NCI-H1417 treated with DMSO at 0.1 percent for 48 hours (cell line): ENCODE measurements at regions not wholly inside any gene's neighbourhood (a gene's known extent, or its start where the extent isn't known, plus 50 kb on each side); places are given as distances from the start of the nearest gene placed in this dataset.
"Not testable (repeated sequence)": the region's sequence is repeated elsewhere in the genome, so short reads cannot be mapped to it uniquely, and the experiment has no call there.

Source experiments
- DNase-seq: peaks from one replicate; lab custom pipeline; 2025; lab: John Stamatoyannopoulos, UW

DNA sequence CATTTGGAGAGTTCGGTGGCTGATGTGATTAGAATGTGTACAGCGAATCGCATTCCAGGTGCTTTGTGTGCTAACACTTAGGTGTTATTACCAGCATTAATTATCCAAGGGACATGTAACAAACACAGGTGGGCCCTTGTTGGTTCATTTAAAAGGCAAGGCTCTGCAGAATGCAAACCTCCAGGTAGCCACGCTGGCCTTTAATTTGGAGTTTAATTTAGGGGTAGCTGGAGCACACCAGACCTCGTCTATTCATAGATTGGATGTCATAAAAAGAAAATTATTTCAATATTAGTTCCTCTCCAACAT, 191.1 kb downstream of the MAT2B start:
- DNase-seq: peak; percentile 90

DNA sequence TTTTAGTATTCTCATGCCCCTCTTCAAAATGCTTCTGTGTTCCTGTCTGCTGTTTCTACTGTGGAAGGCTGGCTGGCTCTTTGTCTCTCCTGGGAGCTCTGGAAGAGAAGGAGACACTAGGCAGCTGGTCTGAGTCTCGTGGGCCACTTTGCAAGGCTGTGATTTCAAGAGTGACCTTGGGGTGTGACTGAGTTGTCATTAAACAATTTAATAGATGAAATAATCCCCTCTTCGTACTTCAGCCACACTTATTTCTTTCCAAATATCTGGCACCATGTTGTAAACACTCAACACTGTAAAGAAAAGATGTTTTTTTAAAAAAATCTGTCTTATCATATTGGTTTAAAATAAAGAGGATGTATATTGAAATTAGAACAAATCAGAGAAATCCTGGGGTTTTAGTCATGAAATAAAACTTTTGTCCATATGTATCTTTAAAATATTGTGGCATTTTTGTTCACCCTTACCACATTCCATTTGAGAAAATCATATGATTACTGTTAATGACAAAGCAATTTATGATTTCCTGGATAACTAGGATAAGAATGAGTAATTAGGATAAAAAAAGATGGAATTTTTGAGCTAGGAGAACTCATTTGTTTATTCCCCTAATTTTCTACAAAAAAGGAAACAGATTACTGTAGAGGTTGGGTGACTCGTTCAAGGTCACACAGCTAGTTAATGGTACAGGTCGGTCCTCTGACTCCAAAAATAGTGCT, 200.8 kb downstream of the MAT2B start:
- no peak for DNase-seq

DNA sequence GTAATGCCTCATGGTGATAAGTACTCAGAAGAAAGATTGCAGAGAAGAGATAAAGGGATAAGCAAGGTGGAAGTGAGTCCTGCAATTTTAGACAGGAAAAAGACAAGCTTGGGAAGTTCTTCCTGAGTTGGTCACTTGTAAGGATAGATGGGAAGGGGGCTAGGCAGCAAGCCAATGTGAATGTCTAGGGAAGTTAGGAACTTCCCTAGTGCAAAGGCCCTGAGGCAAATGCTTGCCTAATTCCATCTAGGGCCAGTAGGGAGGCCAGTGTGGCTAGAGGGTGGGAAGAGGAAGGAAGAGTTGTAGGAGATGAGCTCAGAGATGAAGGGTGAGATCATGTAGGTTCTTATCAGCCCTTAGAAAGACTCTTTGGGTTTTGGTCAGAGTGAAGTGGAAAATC, 206.6 kb downstream of the MAT2B start:
- no peak for DNase-seq

DNA sequence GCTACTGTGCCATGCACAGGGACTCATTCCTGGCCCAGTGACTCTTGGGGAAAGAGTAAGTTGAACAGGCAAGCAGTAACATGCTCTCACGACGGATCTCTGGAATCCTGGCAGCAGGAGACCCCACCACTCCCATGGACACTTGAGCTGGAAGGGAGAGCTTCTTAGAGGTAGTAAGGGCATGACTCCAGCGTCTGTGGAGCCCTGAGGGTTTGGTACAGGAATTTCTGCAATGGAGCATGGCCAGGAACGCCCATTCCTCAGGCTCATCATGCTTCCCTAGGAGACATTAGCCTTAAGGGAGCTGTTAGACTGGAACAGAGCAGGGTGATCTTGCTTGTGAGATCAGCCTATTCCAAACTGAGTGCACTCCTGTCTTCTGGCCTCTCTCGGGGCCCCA, 212.9 kb downstream of the MAT2B start:
- no peak for DNase-seq

DNA sequence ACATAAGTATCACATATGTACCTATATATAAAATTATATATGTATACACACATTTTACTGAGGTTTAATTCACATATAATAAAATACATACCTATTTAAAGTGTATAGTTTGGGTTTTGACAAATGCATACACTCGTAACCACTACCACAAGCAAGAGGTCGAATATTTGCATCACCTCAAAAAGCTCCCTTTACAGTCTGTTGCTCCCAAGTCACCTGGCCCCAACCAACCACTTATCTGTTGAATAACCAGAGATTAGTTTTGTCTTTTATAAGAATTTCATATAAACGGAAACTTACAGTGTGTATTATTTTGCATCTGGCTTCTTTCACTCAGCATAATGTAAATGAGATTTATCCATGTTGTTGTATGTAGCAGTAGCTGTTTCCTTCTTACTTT, 218.9 kb downstream of the MAT2B start:
- DNase-seq: no peak

DNA sequence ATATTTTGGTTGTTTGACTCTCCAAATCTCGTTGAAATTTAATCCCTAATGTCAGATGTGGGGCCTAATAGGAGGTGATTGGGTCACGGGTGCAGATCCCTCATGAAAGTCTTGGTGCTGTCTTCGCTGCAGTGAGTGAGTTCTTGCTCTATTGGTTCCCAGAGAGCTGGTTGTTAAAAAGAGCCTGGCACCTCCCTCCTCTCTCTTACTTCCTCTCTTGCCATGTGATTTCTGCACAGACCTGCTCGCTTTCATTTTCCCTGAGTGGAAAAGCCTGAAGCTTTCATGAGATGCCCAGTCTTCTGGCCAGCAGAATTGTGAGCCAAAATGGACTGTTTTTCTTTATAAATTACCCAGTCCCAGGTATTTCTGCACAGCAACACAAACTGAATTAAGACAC, 221.6 kb downstream of the MAT2B start:
- no peak for DNase-seq

DNA sequence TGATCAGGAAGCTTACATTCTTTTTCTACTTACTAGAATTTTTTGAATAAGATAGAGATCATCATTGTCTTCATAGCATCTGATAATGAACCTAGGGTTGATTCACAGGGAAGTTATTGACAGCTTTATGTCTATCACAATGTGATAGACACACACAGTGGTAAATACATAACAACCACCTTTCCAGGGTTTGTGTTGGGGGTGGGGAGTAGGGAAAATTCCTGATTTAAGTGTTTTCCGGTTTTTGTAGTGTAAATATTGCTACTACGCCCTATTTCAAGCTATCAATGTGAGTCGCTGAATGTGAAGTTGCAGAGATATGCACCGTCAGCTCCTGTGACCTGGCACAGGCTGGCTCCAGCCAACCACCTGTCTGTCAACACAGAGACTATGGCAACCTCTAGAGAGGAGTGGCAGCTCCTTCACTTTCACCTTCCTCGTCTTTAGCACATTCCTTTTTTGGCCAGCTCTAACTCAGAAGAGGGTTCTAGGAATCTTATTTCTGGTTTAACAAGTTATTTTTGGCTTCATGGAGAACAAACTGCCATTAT, 224.9 kb downstream of the MAT2B start:
- no peak for DNase-seq

DNA sequence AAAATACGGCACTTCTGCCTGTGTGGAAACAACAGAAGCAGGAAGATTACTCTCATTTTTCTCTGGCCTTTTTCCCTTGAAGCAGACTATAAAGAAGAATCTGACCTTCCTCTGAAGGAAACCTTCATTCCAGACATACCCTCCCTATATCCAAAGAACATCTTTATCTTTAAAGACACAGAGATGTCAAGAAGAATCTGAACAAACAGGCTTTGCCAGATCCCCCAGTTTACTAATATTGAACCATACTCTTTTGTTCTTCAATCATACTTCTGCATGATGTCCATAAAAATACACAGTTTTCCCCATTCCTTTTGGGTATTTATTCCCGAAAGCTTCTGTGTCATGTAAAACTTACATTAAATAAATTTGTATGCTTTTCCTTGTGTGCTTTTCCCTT, 225.8 kb downstream of the MAT2B start:
- no peak for DNase-seq

DNA sequence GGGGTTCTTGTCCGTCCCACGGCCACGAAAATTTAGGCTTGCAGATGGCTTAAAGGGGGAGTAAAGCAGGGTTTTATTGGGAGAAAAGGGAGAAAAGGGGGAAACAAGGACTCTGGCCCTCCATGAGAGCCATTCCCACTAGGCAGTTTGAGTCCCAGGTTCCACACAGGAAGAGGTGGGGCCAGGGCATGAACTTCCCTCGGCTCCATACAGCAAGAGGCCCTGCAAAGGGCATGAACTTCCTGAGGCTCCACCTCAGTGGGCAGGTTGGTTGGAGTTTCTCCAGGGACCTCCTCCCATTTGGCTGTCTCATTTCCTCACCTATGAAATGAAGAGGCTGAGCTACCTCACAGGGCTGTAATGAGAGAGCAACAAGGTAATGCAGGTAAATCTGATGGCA, 229.7 kb downstream of the MAT2B start:
- DNase-seq: no peak

DNA sequence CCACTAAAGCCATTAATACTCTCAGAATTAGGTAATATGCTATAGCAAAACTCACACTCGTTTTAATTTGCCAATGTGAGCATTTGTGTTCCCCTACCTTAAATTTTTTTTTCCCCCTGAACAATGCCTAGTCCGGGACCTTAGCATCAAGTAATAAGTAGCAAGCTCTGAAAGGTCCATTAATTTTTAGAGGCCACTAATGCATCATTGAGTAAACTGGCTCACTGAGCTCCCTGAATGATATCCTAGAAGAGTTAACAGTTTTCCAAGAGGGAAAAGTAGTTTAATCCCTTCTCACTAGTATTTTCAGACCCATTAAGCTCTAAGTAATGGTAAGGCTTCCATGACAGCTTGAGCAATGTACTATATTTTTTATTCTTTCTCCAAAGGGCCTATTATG, 242.2 kb downstream of the MAT2B start:
- no peak for DNase-seq

DNA sequence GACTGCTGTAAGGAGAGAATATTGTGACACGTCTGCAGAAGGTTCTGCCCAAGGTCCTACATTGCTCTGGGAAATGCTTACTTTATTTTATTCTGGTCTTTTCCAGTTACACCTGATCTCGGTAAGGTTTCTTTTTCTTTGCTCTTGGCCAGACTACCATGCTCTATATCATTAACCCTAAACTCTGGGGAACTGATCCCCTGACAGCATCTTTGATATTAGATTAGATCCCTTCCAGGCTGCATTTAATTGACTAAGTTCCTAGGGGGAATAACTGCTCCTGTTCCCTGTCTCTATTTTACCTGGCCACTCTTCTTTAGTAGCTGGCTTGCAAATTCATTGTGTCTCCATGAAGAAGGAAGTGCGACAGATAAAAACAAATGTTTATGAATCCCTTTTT, 243.5 kb downstream of the MAT2B start:
- no peak for DNase-seq

DNA sequence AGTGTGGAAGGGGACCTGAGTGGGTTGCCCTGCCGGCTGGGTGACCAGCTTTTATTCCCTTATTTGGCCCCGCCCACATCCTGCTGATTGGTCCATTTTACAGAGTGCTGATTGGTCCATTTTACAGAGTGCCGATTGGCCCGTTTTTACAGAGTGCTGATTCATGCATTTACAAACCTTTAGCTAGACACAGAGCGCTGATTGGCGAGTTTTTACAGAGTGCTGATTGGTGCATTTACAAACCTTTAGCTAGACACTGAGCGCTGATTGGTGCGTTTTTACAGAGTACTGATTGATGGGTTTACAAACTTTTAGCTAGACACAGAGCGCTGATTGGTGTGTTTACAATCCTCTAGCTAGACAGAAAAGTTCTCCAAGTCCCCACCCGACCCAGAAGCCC, 245.0 kb downstream of the MAT2B start:
- DNase-seq: not testable (repeated sequence)

DNA sequence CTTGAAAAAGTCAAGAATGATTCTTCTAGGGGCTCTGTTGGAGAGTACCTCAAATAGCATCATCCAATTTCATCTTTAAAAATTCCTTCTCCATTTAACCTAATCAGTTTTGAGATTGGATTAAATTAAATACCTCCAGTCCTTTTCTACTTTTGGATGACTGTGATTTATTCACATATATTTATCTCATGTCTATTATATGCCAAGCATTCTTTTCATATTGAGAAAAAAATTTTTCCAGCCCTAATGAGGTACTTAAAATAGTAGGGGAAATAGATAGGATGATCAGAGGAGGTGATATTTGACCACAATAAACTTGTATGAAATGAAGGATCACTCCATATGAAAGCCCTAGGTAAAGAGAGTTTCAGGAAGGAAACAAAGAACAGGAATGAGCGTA, 250.1 kb downstream of the MAT2B start:
- no peak for DNase-seq

DNA sequence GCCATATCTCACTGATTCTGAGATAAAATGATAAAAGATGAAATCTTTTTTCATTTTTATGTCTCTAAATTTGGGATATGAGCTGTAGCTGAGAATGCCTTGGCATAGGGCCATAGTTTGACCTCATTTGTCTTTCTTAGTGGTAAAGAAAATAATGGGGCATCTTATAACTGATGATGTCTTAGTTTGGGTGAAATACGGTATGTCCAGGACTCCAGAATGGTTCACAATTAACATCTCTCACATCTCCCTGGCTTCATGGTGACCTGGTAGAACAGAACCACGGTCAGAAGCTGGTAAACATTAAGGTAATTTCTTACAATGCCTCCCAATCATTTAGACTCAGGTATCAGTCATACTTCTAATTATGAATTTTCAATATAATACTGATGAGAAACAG, 250.8 kb downstream of the MAT2B start:
- no peak for DNase-seq

DNA sequence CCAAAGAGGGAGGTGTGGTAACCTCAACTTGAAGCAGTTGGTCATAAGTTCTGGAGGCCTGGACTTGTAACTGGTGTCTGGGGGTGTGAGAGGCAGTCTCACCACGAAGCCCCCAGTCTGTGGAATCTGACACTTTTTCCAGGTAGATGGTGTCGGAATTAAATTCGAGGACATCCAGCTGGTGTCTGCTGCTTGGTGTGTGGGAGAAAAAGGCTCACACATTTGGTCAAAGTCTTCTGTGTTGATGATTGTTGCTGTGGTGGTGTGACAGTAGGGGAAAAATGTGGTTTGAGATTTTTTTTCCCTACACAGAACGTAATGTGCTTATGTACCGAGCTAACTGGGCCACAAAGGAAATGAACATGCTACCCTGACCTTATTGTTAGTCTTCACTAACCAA, 251.9 kb downstream of the MAT2B start:
- no peak for DNase-seq

DNA sequence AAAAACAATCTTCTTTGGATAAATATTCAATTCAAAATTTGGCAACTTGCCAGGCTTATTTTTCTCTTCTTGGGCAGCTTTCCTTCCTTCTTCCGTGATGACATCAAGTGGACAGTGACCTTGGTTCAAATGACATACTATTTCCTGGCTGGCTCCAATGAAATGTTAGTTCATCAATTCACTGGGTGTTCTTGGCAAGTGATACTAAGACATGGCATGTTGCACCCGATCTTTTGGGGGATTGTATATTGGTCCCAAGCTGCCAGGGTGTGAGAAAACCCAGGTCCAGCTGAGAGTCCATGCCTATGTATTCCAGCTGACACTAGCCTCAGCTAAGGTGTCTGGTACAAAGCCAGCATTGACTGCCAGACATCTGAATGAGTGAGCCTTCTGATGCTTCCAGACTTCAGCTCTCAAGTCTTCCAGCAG, 252.9 kb downstream of the MAT2B start:
- DNase-seq: no peak

DNA sequence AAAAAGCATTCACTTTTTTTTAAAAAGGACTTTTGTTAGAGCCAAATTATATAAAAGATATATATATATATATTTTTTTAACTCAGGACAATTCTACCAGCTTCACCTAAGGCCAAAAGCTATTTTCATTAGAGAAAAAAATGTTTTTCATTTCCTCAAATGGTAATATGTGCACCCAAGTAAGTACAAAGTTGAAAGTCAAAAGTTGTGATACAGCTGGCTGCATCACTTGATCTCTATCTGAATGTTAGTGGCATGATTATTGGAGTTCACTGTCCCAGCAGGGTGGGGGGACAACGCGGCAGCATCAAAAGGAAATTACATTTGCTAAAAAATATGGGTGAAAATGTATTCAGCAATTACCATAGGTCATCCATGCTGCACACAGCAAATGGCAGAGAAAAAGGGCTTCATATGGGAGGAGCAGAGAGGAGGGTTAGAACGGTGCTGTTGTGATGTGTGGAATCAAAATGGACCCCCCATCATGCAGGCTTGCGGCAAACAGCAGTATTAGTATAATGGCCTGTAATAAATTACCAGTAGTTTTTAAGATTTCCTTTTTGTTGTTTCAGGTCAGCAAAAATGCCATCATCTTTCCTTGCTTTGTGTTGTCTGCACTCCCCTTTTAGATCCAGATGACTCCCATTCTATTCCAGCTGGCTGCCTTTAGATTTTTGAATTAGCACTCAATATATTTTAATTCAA, 253.7 kb downstream of the MAT2B start:
- DNase-seq: no peak

DNA sequence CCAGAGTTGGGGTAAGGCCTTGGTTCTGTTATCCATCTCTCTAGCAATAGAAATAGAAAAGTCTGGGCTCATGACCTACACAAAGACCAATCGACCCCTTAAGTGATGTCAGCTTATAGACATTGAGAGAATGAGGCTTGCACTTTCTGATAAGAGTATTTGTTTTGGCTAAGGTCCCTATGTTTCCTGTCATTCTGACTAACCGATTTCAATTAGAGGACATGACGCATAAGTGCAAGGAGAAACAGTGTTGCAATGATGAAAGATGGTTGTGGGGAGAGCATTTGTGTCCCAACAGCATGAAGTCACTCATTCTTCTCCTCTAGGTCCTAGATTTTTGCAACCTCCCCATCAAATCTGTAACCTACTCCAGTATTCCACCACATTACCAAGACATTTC, 255.1 kb downstream of the MAT2B start:
- no peak for DNase-seq

DNA sequence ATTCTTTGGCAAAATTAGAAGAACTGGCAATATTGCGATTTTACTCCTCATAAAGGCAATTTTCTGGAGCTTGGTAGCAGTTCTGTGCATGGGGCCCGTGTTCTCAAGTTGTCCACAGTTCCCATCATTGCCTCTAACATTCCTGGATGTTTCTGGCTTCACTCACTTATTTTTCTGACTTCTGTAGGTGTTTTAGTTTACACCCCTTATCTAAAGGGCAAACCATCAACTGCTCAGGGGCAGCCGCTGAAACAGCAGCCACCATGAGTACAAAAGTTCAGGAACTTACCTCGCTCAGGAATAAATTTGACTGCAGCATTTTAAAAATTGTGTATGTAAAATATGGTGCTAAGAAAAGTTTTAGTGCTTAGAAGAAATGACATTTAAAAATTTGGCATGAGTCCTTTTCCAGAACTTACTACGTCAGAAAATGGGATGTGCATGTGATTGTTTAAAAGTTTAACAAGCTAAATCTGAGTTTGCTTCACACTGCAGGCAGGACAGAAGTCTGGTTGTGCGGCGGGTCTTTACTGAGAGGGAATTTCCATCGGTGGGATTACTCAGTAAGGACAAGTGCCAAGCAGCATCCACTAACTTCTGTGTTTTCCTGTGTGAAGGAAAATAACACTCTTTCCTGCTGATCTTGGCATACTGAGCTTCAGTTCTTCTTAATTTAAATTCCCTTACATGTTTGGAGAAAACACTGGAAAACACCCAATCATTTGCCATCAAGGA, 261.7 kb downstream of the MAT2B start:
- no peak for DNase-seq

DNA sequence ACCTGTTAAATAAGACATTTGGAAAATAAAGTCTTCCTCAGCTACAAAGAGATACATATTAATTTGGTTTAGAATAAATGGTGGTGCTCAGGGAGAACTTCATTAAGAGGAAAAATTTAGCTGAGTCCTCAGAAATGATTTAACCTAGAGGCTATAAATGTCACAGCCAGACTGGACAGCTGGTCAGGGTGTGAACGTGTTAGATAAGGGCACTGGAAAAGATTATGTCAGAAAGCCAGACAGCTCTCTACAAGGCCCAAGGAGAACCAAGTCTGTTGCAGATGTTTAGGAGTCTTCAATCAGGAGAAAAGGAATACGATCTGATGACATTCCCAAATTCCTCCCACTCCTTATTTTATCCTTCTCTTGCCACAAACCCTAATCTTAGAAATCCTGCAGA, 265.2 kb downstream of the MAT2B start:
- no peak for DNase-seq

DNA sequence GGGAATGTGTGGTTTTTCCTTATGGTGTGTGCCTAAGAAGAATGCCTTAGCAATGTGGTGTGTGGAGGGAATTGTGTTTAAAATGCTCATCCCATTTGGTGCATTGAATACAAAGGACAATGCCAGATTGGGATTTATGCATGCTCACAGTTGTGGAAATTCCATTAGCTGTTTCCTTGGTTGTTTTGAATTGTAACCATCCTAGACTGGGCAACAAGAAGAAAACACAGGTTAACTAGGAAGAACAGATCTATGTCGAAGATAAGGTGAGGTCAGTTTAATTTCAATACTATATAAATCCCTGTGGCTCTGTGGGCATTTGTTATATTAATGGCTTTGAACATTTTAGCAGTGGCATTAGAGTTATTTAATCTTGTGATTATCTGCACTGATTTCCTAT, 266.8 kb downstream of the MAT2B start:
- DNase-seq: no peak

DNA sequence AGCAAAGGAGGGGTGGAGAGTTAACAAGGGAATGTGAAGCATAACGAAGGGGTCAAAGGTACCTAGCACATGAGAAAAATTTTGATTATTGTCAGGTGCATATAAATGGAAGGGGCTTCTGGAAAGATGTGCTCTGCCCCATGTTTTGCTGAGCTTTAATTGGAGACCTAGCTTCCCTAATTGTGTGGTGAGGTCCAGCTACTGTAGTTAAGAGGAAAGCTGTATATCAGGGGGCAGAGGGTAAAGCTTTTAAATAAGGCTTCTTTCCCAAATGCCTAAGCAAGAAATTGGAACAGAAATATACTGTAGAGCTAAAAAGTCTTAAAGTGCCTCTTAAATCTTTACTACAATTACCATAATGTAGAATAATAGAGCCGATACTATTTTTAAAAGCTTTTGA, 267.2 kb downstream of the MAT2B start:
- DNase-seq: no peak

DNA sequence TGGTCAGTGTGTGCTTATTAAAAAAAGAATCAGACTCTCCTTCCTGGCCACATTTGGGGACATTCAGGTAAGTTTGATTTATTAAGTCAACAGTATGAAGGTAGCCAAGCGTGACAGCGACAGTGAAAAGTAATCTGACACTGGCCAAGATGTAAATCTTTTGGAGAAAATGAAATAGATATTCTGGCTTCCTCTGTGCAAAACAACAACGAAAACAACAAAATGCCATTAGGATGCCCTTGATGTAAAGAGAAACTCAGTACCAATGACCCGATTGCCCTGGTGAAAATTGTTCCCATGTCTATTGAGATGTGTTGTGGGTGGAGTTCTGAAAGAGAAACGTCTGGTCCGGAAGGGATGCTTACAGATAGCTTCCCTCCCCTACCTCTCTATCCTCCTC, 267.8 kb downstream of the MAT2B start:
- DNase-seq: no peak
